Globus pallidus (tissue), 1 donor: ENCODE measurements at regions not wholly inside any gene's neighbourhood (a gene's known extent, or its start where the extent isn't known, plus 50 kb on each side); places are given as distances from the start of the nearest gene placed in this dataset.
"Not testable (repeated sequence)": the region's sequence is repeated elsewhere in the genome, so short reads cannot be mapped to it uniquely, and the experiment has no call there.

Source experiments
- DNase-seq: peaks from one replicate; pipeline ENCODE4 v3.0.0-alpha.2; 2015; ENCODE audit warnings: low spot score

- DNase-seq: no peak
Measured at GRCh38 chr12:116687888-116688287, 50.0 kb downstream of the SPRING1 start.

DNA sequence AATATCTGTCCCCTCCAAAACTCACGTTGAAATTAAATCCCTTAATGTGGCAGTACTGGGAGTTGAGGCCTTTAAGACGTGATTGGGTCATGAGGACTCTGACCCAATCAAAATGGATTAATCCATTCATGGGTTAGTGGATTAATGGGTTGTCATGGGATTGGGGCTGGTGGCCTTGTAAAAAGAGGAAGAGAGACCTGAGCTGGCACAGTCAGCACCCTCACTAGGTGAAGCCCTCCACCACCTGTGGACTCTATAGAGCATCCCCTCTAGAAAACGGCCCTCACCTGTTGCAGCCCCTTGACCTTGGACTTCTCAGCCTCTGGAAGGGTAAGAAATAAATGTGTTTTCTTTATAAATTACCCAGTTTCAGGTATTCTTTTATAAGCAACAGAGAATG is 53.0 kb downstream of the SPRING1 start:
- DNase-seq: no peak

- no peak for DNase-seq
Measured at GRCh38 chr12:116677202-116677661, 60.6 kb downstream of the SPRING1 start.

GRCh38 chr12:116675339-116676107 is 62.3 kb downstream of the SPRING1 start:
- DNase-seq: no peak

GRCh38 chr12:116674643-116675183 is 63.2 kb downstream of the SPRING1 start:
- no peak for DNase-seq

- no peak for DNase-seq
Measured at GRCh38 chr12:116673681-116674111, 64.2 kb downstream of the SPRING1 start.

GRCh38 chr12:116672842-116673516 is 64.9 kb downstream of the SPRING1 start:
- no peak for DNase-seq

DNA sequence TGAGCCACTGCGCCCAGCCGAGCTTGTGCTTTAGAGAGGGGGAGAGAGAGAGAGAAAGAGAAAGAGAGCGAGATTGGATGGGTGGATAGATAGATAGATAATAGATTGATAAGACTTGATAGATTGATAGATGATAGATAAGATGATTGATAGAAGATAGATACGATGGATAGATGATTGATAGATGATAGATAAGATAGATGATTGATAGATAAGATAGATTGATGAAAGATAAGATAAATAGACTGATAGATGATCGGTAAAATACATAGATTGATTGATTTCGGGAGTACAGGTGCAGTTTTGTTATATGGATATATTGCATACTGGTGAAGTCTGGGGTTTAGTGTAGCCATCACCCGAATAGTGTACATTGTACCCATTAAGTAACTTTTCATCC is 65.9 kb downstream of the SPRING1 start:
- DNase-seq: no peak

GRCh38 chr12:116670859-116671258 is 67.0 kb downstream of the SPRING1 start:
- no peak for DNase-seq

DNA sequence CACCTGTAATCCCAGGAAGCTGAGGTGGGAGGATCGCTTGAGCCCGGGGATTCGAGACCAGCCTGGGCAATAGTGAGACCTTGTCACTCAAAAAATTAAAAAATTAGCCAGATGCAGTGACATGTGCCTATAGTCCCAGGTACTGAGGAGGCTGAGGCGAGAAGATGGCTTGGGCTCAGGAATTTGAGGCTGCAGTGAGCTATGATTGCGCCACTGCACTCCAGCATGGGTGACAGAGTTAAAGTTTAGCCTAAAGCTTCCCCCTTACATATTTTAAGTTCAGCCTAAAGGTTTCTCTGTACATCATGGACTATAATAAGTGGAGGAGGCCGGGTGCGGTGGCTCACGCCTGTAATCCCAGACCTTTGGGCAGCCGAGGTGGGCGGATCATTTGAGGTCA is 70.1 kb downstream of the SPRING1 start:
- DNase-seq: no peak

- not testable (repeated sequence) for DNase-seq
Measured at GRCh38 chr12:116666829-116667228, 71.0 kb downstream of the SPRING1 start.

DNA sequence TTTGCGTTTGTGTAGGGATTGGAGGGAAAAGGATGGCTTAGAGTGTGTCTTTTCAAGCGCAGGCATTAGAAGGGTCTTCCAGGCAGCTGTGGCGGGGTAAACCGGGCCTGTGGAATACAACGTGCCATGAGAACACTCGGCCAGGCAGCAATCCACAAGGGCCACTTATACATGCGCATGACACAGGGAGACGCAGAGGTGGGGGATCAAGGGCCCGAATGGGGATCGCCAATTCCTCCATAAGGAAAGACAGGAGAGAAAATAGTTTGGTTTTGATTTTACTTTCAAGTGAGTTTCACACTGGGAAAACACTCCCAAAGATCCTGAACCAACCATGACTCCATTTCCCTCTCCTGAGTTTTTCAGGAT is 71.6 kb downstream of the SPRING1 start:
- no peak for DNase-seq

DNA sequence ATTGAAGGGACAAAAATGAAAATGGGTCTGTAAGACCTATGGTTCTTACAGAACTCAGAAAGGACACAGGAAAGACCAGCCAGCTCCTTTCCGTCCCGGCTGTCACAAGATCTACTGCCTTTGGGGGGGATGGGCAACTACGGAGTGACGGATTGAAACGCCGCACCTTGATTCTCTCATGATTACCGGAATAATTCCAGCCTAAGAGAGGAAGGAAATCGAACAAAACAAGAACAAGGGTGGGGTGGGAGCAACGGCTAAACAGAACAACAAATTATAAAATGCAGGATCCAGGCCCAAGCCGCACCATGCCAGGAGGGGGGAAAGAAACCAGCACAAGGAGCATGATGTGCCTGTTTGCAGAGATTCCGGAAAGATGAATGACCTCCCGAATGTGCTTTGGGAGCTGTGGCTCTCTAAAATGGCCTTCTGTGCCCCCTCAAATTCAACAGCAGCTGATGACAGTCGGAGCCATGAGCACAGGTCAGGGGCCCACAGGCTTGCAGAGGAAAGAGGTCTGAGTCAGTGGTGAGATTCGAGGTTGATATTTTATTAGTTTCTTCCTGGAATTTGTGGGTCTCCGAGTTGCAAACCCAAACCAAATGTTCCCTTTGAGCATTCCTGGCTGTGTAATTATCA is 72.1 kb downstream of the SPRING1 start:
- DNase-seq: no peak

- DNase-seq: no peak
Measured at GRCh38 chr12:116664085-116664484, 73.8 kb downstream of the SPRING1 start.

DNA sequence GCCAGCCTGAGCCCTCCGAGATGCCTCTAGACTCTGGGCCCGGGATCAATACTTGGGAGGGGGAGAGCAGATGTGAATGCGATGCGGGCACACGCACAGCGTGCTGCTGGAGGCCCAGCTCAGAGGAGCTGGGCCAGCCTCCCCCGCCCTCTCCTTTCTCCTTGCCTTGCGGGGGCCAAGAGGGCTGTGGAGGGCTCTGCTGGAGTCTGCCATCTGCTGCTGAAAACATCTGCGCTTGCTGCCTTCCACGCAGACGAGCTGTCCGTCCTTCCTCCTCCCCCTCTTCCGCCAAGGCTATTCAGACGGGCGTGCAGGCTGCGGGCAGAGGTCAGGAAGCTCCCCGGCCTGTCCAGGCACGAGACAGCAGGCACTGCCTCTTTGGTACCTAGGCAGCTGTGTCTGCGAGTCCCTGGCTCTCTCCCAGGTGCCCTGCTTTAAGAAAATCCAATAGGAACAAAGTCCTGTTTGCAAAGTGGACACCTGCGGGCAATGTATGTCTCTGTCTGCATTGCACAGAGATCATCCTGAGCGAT is 75.2 kb downstream of the SPRING1 start:
- DNase-seq: peak; percentile 31

GRCh38 chr12:116661341-116661740 is 76.5 kb downstream of the SPRING1 start:
- DNase-seq: no peak

DNA sequence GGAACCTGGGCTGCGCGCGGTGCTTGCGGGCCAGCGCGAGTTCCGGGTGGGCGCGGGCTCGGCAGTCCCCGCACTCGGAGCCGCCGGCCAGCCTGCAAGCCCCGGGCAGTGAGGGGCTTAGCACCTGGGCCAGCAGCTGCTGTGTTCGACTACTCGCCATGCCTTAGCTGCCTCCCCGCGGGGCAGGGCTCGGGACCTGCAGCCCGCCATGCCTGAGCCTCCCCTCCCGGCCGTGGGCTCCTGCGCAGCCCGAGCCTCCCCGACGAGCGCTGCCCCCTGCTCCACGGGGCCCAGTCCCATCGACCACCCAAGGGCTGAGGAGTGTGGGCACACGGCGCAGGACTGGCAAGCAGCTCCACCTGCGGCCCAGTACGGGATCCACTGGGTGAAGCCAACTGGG is 77.1 kb downstream of the SPRING1 start:
- DNase-seq: not testable (repeated sequence)

DNA sequence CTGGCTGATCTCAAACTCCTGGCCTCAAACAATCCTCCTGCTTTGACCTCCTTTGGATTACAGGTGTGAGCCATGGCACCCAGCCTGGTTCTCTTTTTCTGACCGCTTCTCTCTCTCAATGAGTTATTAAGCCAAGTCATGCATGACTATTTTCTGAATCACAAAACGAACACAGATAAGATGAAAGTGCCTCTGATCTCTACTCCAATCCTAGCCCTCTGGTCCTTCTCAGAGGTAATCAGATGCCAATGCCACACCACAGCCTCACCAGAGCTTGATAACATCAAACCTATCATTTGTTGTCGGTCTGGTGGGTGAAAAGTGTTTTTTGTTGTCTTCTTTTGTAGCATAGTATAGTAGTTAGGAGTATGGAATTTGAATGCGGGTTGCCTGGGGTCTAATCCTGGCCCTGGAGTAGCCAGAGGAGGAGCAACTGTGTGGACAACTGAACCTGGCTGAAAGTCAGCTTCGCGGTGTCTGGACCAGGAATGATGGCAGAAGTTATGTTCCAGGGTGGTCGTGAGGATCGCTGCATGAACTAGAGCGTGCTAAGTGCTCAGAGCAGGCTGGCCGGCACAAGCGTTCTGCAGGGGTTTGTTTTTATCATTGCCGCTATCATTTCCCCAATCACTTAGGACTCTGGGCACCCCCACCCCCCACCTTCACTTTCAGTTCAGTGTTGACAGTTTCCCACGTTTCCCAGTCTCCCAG is 77.9 kb downstream of the SPRING1 start:
- no peak for DNase-seq

GRCh38 chr12:116657921-116658495 is 79.9 kb downstream of the SPRING1 start:
- no peak for DNase-seq

GRCh38 chr12:116656306-116656705 is 81.6 kb downstream of the SPRING1 start:
- no peak for DNase-seq

DNA sequence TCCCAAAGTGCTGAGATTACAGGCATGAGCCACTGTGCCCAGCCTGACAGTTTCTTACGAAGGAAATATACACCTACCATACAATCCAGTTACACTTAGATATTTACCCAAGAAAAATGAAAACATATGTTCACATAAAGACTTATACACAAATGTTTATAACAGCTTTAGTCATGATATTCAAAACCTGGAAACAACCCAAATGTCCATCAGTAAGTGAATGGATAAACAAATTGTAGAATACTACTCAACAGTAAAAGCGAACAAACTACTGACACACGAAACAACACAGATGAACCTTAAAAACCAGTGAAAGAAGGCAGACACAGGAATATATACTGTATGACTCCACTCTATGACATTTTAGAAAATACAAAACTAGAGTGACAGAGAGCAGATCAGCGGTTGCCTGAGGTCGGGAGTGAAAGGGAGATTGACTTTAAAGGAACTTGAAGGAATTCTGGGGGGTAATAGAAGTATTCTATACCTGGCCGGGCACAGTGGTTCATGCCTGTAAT is 83.6 kb downstream of the SPRING1 start:
- no peak for DNase-seq
